ENCODE measurements at regions not wholly inside any gene's neighbourhood (a gene's known extent, or its start where the extent isn't known, plus 50 kb on each side); places are given as distances from the start of the nearest gene placed in this dataset.

DNA sequence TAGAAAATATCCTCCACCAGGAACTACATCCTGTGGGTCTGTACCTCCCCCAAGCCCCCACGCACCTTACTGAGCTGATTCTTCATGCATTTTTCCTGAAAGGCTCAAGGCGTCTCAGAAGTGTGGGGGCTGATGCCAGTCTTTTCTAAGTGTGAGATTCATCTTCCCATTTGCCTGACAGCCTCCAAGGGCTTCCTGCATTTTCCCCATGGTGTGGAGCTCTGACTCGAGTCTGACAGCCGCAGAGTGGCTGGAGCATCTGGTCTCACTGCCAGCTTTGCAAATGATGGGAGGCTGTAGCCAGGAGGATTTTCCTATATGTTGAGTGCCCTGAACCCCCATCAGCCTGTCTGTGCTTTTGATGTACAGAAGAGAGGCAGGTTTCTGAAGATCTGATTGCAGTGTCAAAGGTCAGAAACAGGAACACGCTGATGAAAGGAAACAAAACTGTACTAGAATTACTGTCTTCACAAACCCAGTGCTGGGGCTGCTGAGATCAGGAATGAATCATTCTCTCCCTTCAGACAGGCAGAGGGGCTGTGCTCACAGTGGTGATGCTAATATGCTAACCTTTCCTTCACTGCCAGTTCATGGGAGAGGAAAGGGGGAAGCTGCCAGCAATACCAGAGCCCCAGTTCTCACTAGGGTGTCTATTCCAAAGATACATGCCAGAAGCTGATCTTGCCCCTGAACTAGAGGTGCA, 201.5 kb upstream of the C1orf174 start:
- DNase-seq (ENCODE audit: low spot score): no peak
- Histone ChIP-seq H3K9me3 (ENCODE audit: control insufficient read depth in 4 of 4, low read length in 3 of 4) (peaks cover 0 to 3% (median 0%) of the 10 kb centered on the region in 4 donors), H3K4me3 (ENCODE audit: low read depth in 1 of 3, low read length in 3 of 3) (no peak overlapping the region), H3K27me3 (ENCODE audit: control insufficient read depth in 4 of 4, insufficient read depth in 4 of 4, low read length in 3 of 4) (no peaks in the 10 kb centered on the region), H3K9ac (ENCODE audit: low read depth in 1 of 2, low read length in 2 of 2) (no peak overlapping the region), H3K36me3 (ENCODE audit: control insufficient read depth in 4 of 4, insufficient read depth in 3 of 4, low read depth in 1 of 4, low read length in 3 of 4) (no peaks in the 10 kb centered on the region), H3K27ac (ENCODE audit: low read depth in 1 of 2, low read length in 2 of 2) (no peak overlapping the region), H3K4me1 (ENCODE audit: control insufficient read depth in 4 of 4, insufficient read depth in 4 of 4, low read length in 3 of 4) (no peaks in the 10 kb centered on the region)
- WGBS: 29% methylated on average over 5 of the region's 5 CpGs
- no peak for TF ChIP-seq JUND (IDR thresholded peaks at IDR 0.05)
- TF ChIP-seq, protein P1, sequence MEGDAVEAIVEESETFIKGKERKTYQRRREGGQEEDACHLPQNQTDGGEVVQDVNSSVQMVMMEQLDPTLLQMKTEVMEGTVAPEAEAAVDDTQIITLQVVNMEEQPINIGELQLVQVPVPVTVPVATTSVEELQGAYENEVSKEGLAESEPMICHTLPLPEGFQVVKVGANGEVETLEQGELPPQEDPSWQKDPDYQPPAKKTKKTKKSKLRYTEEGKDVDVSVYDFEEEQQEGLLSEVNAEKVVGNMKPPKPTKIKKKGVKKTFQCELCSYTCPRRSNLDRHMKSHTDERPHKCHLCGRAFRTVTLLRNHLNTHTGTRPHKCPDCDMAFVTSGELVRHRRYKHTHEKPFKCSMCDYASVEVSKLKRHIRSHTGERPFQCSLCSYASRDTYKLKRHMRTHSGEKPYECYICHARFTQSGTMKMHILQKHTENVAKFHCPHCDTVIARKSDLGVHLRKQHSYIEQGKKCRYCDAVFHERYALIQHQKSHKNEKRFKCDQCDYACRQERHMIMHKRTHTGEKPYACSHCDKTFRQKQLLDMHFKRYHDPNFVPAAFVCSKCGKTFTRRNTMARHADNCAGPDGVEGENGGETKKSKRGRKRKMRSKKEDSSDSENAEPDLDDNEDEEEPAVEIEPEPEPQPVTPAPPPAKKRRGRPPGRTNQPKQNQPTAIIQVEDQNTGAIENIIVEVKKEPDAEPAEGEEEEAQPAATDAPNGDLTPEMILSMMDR (IDR thresholded peaks at IDR 0.05; ENCODE audit: low read depth, low read length, missing input control): no peak
- no peak for TF ChIP-seq RAD21 (IDR thresholded peaks at IDR 0.05)
- TF ChIP-seq FOXA2 (IDR thresholded peaks at IDR 0.05): no peak
- no peak for TF ChIP-seq SP1 (IDR thresholded peaks at IDR 0.05)
- no peak for TF ChIP-seq RXRA (IDR thresholded peaks at IDR 0.05)
- no peak for TF ChIP-seq GABPA (IDR thresholded peaks at IDR 0.05 in 1 of 2, conservative IDR thresholded peaks at IDR 0.05 in 1 of 2)
- TF ChIP-seq EGR1 (IDR thresholded peaks at IDR 0.05; ENCODE audit: low read depth in 2 of 2): no peak
- no peak for TF ChIP-seq TAF1 (conservative IDR thresholded peaks at IDR 0.05)
- TF ChIP-seq, protein P2, sequence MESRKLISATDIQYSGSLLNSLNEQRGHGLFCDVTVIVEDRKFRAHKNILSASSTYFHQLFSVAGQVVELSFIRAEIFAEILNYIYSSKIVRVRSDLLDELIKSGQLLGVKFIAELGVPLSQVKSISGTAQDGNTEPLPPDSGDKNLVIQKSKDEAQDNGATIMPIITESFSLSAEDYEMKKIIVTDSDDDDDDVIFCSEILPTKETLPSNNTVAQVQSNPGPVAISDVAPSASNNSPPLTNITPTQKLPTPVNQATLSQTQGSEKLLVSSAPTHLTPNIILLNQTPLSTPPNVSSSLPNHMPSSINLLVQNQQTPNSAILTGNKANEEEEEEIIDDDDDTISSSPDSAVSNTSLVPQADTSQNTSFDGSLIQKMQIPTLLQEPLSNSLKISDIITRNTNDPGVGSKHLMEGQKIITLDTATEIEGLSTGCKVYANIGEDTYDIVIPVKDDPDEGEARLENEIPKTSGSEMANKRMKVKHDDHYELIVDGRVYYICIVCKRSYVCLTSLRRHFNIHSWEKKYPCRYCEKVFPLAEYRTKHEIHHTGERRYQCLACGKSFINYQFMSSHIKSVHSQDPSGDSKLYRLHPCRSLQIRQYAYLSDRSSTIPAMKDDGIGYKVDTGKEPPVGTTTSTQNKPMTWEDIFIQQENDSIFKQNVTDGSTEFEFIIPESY (IDR thresholded peaks at IDR 0.05): no peak
- TF ChIP-seq, protein P3, sequence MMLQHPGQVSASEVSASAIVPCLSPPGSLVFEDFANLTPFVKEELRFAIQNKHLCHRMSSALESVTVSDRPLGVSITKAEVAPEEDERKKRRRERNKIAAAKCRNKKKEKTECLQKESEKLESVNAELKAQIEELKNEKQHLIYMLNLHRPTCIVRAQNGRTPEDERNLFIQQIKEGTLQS (IDR thresholded peaks at IDR 0.05): no peak
- TF ChIP-seq, protein P4, sequence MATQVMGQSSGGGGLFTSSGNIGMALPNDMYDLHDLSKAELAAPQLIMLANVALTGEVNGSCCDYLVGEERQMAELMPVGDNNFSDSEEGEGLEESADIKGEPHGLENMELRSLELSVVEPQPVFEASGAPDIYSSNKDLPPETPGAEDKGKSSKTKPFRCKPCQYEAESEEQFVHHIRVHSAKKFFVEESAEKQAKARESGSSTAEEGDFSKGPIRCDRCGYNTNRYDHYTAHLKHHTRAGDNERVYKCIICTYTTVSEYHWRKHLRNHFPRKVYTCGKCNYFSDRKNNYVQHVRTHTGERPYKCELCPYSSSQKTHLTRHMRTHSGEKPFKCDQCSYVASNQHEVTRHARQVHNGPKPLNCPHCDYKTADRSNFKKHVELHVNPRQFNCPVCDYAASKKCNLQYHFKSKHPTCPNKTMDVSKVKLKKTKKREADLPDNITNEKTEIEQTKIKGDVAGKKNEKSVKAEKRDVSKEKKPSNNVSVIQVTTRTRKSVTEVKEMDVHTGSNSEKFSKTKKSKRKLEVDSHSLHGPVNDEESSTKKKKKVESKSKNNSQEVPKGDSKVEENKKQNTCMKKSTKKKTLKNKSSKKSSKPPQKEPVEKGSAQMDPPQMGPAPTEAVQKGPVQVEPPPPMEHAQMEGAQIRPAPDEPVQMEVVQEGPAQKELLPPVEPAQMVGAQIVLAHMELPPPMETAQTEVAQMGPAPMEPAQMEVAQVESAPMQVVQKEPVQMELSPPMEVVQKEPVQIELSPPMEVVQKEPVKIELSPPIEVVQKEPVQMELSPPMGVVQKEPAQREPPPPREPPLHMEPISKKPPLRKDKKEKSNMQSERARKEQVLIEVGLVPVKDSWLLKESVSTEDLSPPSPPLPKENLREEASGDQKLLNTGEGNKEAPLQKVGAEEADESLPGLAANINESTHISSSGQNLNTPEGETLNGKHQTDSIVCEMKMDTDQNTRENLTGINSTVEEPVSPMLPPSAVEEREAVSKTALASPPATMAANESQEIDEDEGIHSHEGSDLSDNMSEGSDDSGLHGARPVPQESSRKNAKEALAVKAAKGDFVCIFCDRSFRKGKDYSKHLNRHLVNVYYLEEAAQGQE (IDR thresholded peaks at IDR 0.05): no peak

DNA sequence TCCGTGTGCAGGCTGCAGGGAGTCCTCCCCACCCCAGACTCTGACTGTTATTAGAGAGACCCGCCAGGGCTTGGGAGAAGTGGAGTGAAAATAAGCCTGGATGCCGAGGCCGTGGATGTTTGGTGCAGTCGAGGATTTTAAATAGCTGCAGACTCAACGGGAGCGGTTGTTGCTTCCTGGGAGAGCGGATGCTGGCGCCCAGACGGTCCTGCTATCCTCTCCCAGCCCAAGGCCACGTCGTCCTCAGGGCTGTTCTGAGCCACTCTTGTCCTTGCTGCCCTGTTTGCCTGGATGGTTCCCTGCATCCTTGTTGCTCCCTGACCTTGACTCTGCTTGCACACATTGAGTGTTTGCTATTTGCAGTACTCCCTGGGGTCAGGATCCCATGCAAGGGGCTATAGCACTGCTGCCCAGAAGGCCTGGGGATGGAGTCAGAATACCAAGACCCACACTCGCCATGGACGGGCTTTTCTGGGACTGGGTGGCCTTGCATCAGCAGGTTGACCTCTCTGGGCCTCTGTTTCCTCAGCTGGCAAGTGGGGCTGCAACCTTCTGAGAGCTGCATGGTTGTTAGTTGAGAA, 205.3 kb upstream of the C1orf174 start:
- 70% methylated on average over 14 of the region's 14 CpGs for WGBS
- no peaks in the 10 kb centered on the region for H3K36me3 ChIP-seq (ENCODE audit: control insufficient read depth in 4 of 4, insufficient read depth in 3 of 4, low read depth in 1 of 4, low read length in 3 of 4)
- TF ChIP-seq RXRA (IDR thresholded peaks at IDR 0.05) (no peak), JUND (IDR thresholded peaks at IDR 0.05) (no peak), RAD21 (IDR thresholded peaks at IDR 0.05) (no peak), HNF4G (IDR thresholded peaks at IDR 0.05) (no peak), HNF4A (conservative IDR thresholded peaks at IDR 0.05) (no peak), TAF1 (conservative IDR thresholded peaks at IDR 0.05) (no peak)
- TF ChIP-seq, protein P4 (IDR thresholded peaks at IDR 0.05): no peak
- TF ChIP-seq, protein P1 (IDR thresholded peaks at IDR 0.05; ENCODE audit: low read depth, low read length, missing input control): no peak
- TF ChIP-seq, protein P5, sequence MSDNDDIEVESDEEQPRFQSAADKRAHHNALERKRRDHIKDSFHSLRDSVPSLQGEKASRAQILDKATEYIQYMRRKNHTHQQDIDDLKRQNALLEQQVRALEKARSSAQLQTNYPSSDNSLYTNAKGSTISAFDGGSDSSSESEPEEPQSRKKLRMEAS (IDR thresholded peaks at IDR 0.05): no peak

More for the DNA sequence above, 205.3 kb upstream of the C1orf174 start:
- DNase-seq (ENCODE audit: low spot score): no peak
- Histone ChIP-seq H3K4me1 (ENCODE audit: control insufficient read depth in 4 of 4, insufficient read depth in 4 of 4, low read length in 3 of 4) (no peaks in the 10 kb centered on the region), H3K27ac (ENCODE audit: low read depth in 1 of 2, low read length in 2 of 2) (no peak overlapping the region), H3K9ac (ENCODE audit: low read depth in 1 of 2, low read length in 2 of 2) (no peak overlapping the region), H3K9me3 (ENCODE audit: control insufficient read depth in 4 of 4, low read length in 3 of 4) (no peaks in the 10 kb centered on the region), H3K27me3 (ENCODE audit: control insufficient read depth in 4 of 4, insufficient read depth in 4 of 4, low read length in 3 of 4) (no peaks in the 10 kb centered on the region), H3K4me3 (ENCODE audit: low read depth in 1 of 3, low read length in 3 of 3) (no peak overlapping the region)
